D721Med (cell line): ENCODE measurements at regions not wholly inside any gene's neighbourhood (a gene's known extent, or its start where the extent isn't known, plus 50 kb on each side); places are given as distances from the start of the nearest gene placed in this dataset.
"Not testable (repeated sequence)": the region's sequence is repeated elsewhere in the genome, so short reads cannot be mapped to it uniquely, and the experiment has no call there.

Source experiments
- DNase-seq: peaks from one replicate; pipeline ENCODE4 v3.0.0; 2011; ENCODE audit warnings: low spot score; ENCODE audit not compliant: insufficient read length
- FAIRE-seq: peaks from 2 replicates; lab custom pipeline; 2011; peaks lifted over from hg19 to GRCh38; lab: Jason Lieb, UNC
- TF ChIP-seq, protein P1 (sequence below): IDR thresholded peaks from 2 replicates; pipeline ENCODE4 v1.5.1; 2012; ENCODE audit warnings: mild to moderate bottlenecking, control low read depth; ENCODE audit not compliant: insufficient read depth; ENCODE audit errors: missing control alignments

DNA sequence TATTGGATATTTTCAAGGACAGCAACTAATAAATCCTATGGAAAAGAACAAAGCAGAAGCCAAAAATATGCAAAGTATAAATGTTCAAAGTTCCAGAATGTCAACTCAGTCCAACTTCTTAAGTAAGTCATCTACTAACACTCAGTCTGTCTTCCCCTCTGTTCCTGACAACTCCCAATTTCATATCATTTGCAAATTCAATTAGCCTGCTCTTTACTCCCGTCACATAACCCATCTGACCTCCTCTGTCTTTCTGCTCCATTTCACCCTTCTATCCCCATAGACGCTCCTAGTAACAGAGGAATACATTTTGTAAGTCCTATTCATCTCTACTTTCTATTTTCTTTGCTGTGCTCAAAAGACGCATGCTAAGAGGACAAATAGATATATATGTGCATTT lies 659.8 kb upstream of the MEF2C start:
- TF ChIP-seq, protein P1, sequence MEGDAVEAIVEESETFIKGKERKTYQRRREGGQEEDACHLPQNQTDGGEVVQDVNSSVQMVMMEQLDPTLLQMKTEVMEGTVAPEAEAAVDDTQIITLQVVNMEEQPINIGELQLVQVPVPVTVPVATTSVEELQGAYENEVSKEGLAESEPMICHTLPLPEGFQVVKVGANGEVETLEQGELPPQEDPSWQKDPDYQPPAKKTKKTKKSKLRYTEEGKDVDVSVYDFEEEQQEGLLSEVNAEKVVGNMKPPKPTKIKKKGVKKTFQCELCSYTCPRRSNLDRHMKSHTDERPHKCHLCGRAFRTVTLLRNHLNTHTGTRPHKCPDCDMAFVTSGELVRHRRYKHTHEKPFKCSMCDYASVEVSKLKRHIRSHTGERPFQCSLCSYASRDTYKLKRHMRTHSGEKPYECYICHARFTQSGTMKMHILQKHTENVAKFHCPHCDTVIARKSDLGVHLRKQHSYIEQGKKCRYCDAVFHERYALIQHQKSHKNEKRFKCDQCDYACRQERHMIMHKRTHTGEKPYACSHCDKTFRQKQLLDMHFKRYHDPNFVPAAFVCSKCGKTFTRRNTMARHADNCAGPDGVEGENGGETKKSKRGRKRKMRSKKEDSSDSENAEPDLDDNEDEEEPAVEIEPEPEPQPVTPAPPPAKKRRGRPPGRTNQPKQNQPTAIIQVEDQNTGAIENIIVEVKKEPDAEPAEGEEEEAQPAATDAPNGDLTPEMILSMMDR = no peak
- FAIRE-seq (no peak), DNase-seq (no peak)

- FAIRE-seq (no peak), DNase-seq (no peak)
- TF ChIP-seq, protein P1 = no peak
Measured at GRCh38 chr5:89537800-89538199, 654.8 kb upstream of the MEF2C start.

DNA sequence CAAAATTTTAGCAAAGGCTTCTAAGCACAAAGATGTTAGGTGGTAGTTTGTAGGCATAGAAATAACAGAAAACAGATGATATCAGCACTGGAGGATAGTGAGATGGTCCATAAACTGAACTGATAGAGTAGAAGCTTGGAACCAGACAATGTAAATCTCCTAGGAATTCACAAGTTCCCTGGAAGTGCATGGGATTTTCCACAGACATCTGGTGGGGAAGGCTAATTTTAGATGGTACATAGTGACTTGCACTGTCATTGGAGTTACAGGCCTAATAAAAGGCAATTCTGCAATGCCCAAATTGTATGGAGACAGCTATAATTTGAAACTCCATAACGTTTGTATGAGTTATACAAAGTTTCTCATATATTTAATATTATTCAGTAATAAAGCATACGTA lies 653.0 kb upstream of the MEF2C start:
- DNase-seq (no peak), FAIRE-seq (no peak)
- TF ChIP-seq, protein P1 = no peak

GRCh38 chr5:89535411-89535810 lies 652.4 kb upstream of the MEF2C start:
- FAIRE-seq (no peak), DNase-seq (no peak)
- TF ChIP-seq, protein P1 = no peak

DNA sequence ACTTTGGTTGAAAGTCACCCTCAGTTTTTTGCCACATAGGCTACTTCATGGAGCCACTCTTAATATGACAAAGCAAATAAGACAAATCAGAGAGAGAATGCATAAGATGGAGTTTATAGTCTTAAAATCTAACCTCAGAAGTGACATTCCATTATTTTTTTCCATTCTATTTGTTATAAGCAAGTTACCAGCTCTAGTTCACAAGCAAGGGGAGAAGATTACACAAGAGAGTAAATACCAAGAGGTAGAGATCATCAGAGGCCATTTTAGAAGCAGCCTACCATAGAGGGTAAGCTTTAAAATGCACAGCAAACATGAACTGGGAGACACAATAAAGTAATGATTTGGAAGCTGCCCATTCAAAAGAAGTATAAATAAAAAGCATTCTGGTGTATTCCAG lies 651.3 kb upstream of the MEF2C start:
- TF ChIP-seq, protein P1 = no peak
- no peak for FAIRE-seq

DNA sequence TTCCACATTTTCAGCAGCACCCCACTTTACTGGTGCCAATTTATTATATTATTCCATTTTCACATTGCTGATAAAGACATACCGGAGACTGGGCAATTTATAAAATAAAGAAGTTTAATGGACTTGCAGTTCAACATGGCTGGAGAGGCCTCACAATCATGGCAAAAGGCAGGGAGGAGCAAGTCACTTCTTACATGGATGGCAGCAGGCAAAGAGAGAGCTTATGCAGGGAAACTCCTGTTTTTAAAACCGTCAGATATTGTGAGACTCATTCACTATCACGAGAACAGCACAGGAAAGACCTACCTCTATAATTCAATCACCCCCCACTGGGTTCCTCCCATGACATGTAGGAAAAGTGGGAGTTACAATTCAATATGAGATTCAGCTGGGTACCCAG lies 641.8 kb upstream of the MEF2C start:
- FAIRE-seq (no peak), DNase-seq (no peak)
- TF ChIP-seq, protein P1 = no peak

More for the DNA sequence above, 651.3 kb upstream of the MEF2C start:
- DNase-seq = no peak

DNA sequence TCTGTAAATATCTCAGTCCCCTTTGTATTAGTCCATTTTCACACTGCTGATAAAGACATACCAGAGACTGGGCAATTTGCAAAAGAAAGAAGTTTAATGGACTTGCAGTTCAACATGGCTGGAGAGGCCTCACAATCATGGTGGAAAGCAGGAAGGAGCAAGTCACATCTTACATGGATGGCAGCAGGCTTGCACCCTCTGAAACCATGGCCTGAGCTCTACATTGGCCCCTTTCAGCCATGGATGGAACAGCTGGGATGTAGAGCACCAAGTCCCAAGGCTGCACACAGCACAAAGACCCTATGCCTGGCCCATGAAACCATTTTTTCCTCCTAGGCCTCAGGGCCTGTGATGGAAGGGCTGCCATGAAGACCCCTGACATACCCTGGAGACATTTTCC lies 640.9 kb upstream of the MEF2C start:
- FAIRE-seq, DNase-seq: not testable (repeated sequence)

GRCh38 chr5:89520771-89521170 lies 637.8 kb upstream of the MEF2C start:
- TF ChIP-seq, protein P1 = no peak
- DNase-seq = no peak
- no peak for FAIRE-seq
